HepG2 (cell line): ENCODE measurements at regions not wholly inside any gene's neighbourhood (a gene's known extent, or its start where the extent isn't known, plus 50 kb on each side); places are given as distances from the start of the nearest gene placed in this dataset.

Source experiments
- ATAC-seq: fragments of 200-7000 bp; cut with Tn5 transposase; 3 replicates; pipeline ENCODE4 v1.9.1; 2020; ENCODE audit warnings: mild to moderate bottlenecking, moderate library complexity
- BruUV-seq: library from RNA; stranded (reverse); fragments of 400-500 nt; replicated peaks from 2 replicates; lab custom pipeline; 2021; lab: Mats Ljungman, UMichigan
- CTCF ChIA-PET: fragments of 300-600 bp; formaldehyde crosslinking; extraction: SDS; loops from one replicate; lab custom pipeline; 2021; ENCODE audit warnings: low total read pairs, inconsistent platforms, low intra/inter-chr PET ratio; lab: Yijun Ruan, JAX
- POLR2A ChIA-PET: fragments of 350-600 bp; sonication (Branson Sonifier 250); formaldehyde crosslinking; loops from one replicate; lab custom pipeline; 2020; ENCODE audit warnings: antibody characterized with exemption, inconsistent platforms; lab: Yijun Ruan, JAX
- DNase-seq: peaks from one replicate; pipeline ENCODE4 v3.0.0-alpha.2; 2015; ENCODE audit warnings: low spot score
- FAIRE-seq: peaks from 3 replicates; lab custom pipeline; 2011; peaks lifted over from hg19 to GRCh38; lab: Jason Lieb, UNC
- H2AFZ ChIP-seq: one replicate; pipeline ENCODE4 v1.6.1; 2011; ENCODE audit warnings: low read length, inconsistent platforms
- H3K27ac ChIP-seq: fragments of 300-600 bp; 3 replicates; pipeline ENCODE4 v1.8.0; 2011; ENCODE audit warnings: mixed run types, mild to moderate bottlenecking, mixed read lengths, low read length, inconsistent platforms; ENCODE audit not compliant: insufficient read depth; ENCODE audit errors: extremely low read length
- H3K27me3 ChIP-seq, 2 experiments: fragments of 200-600 bp in 1 of 2; 2 replicates in 1 of 2; 3 replicates in 1 of 2; pipeline versions ENCODE4 v1.6.0 to v1.8.0; 2011; ENCODE audit warnings: low read length in 2 of 2, mild to moderate bottlenecking in 2 of 2, moderate library complexity in 2 of 2, inconsistent platforms in 1 of 2; ENCODE audit not compliant: insufficient read depth in 2 of 2, control insufficient read depth in 1 of 2
- H3K36me3 ChIP-seq, 2 experiments: fragments of 200-600 bp in 1 of 2; replicated peaks in 1 of 2; 2 replicates in 1 of 2; 3 replicates in 1 of 2; pipeline versions ENCODE4 v1.5.1 to v1.8.0; 2011; ENCODE audit warnings: low read length in 2 of 2, inconsistent platforms in 1 of 2; ENCODE audit not compliant: insufficient read depth in 2 of 2, control insufficient read depth in 1 of 2
- H3K4me1 ChIP-seq: 2 replicates; pipeline ENCODE4 v1.5.1; 2012; ENCODE audit warnings: low read length, inconsistent platforms; ENCODE audit not compliant: insufficient read depth
- H3K4me2 ChIP-seq: 2 replicates; pipeline ENCODE4 v1.6.0; 2011; ENCODE audit warnings: low read depth, low read length, inconsistent platforms
- H3K4me3 ChIP-seq, 3 experiments: fragments of 200-600 bp in 1 of 3; sonication (generic), shearing (Covaris generic) in 1 of 3; replicated peaks in 1 of 3; 2 replicates each; pipeline ENCODE4 v1.5.1; 2011 to 2016; ENCODE audit warnings: low read length in 3 of 3, inconsistent platforms in 2 of 3, low read depth in 2 of 3, mild to moderate bottlenecking in 2 of 3, control low read depth in 1 of 3, mixed read lengths in 1 of 3; ENCODE audit not compliant: insufficient read depth in 1 of 3
- H3K79me2 ChIP-seq: one replicate; pipeline ENCODE4 v1.6.1; 2011; ENCODE audit warnings: low read length, inconsistent platforms; ENCODE audit not compliant: insufficient read depth
- H3K9ac ChIP-seq: 2 replicates; pipeline ENCODE4 v1.6.0; 2011; ENCODE audit warnings: mild to moderate bottlenecking, low read depth, low read length, inconsistent platforms; ENCODE audit not compliant: insufficient read depth
- H3K9me3 ChIP-seq: 2 replicates; pipeline ENCODE4 v1.5.1; 2012; ENCODE audit warnings: mild to moderate bottlenecking, low read length
- H4K20me1 ChIP-seq: 2 replicates; pipeline ENCODE4 v1.6.0; 2011; ENCODE audit warnings: inconsistent platforms, mild to moderate bottlenecking, low read length, moderate library complexity; ENCODE audit not compliant: insufficient read depth
- FOXK1 ChIP-seq: sonication (generic); formaldehyde crosslinking; IDR thresholded peaks from 2 replicates; pipeline ENCODE4 v1.4.0; 2020; ENCODE audit warnings: low read depth, missing genetic modification reagents, borderline replicate concordance
- GTF2F1 ChIP-seq: fragments of 150-350 bp; IDR thresholded peaks from 2 replicates; pipeline ENCODE4 v1.6.1; 2014; ENCODE audit warnings: low read length
- SRSF1 ChIP-seq: fragments of 200-400 bp; formaldehyde crosslinking; optimal IDR thresholded peaks from 2 replicates; pipeline ENCODE3; 2017; ENCODE audit warnings: mild to moderate bottlenecking, low read depth, low read length, moderate library complexity
- TBX2 ChIP-seq: sonication (generic); formaldehyde crosslinking; IDR thresholded peaks from 2 replicates; pipeline ENCODE4 v1.5.0; 2020; ENCODE audit warnings: missing genetic modification reagents, mild to moderate bottlenecking, borderline replicate concordance
- TOPORS ChIP-seq: sonication (generic); formaldehyde crosslinking; IDR thresholded peaks from 2 replicates; pipeline ENCODE4 v1.8.0; 2023; ENCODE audit warnings: mild to moderate bottlenecking, missing genetic modification reagents
- ZC3H13 ChIP-seq: sonication (generic); formaldehyde crosslinking; IDR thresholded peaks from 2 replicates; pipeline ENCODE4 v1.8.1; 2023; ENCODE audit warnings: mild to moderate bottlenecking, missing genetic modification reagents, moderate library complexity
- ZFX ChIP-seq: sonication (generic); formaldehyde crosslinking; IDR thresholded peaks from 2 replicates; pipeline ENCODE4 v1.4.0; 2020; ENCODE audit warnings: mild to moderate bottlenecking, low read depth, missing genetic modification reagents, moderate library complexity
- ZNF180 ChIP-seq: sonication (generic); formaldehyde crosslinking; IDR thresholded peaks from 2 replicates; pipeline ENCODE4 v1.4.0; 2020; ENCODE audit warnings: low read depth, missing genetic modification reagents, borderline replicate concordance
- WGBS: methylation state at CpG from one replicate; pipeline ENCODE4 v1.1.6; 2017; ENCODE audit warnings: low lambda C conversion rate; 5-methylcytosine and 5-hydroxymethylcytosine counted together
- in situ Hi-C: cut with HindIII; loops from 2 replicates; pipeline ENCODE4 v1.10.0; 2017; ENCODE audit warnings: low pct_unique_long_range_greater_than_20kb; ENCODE audit not compliant: extremely low pct_ligation_motif_present
- intact Hi-C: fragments of 100-400 bp; cut with micrococcal nuclease; formaldehyde crosslinking; loops from one replicate; pipeline ENCODE4 v1.10.0; 2022; ENCODE audit not compliant: unreplicated experiment
- TF ChIP-seq, protein P1 (sequence below): sonication (generic); formaldehyde crosslinking; IDR thresholded peaks from 2 replicates; pipeline ENCODE4 v1.5.0; 2020; ENCODE audit warnings: mild to moderate bottlenecking, missing genetic modification reagents
- TF ChIP-seq, protein P2 (sequence below): sonication (generic); formaldehyde crosslinking; IDR thresholded peaks from 2 replicates; pipeline ENCODE4 v1.4.0; 2020; ENCODE audit warnings: missing genetic modification reagents

DNA sequence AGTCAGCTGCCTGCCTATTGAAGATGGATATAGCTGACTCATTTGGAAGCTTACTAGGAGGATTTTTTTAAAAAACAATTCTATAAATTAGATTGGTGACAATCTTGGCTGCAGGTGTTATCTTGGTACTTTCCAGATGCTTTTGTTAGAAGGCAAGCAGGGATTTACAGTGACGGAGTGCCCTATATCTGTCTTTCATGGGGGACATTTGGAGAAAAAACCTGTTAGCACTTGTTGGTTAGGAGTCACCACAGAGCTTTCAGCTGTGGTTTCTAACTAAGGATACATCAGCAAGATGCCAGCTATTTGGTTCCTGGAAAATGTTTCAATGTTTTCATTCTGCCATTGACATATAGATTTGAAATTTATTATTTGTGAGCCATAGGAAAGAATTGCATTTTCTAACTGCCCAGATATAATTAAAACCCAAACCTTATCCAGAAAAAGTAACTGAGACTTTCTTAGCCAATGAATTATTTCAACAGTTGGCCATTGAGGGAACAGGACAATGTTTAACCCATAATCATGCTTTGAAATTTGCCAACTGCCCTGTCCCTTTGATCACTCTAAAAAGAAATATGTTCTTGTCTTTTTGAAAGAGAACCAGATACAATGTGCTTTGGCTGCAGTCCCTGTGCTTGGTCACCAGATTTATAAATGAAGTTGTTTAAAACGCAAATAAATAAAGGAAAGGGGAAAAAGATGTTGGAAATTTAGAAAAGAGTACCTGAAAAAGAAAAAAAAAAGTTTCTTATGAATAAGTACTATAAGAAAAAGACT lies 761.0 kb upstream of the CXADR start:
- no TSS peak for BruUV-seq
- Histone ChIP-seq H2AFZ (no peak overlapping the region), H3K4me2 (no peak overlapping the region), H3K9ac (no peak overlapping the region), H3K4me1 (no peaks in the 10 kb centered on the region)
- FAIRE-seq: no peak
- POLR2A ChIA-PET: no interaction called here
- 18% methylated on average over 2 of the region's 2 CpGs for WGBS
- no peak for TF ChIP-seq TOPORS (CRISPR knock-in tag)
- TF ChIP-seq GTF2F1: no peak
- TF ChIP-seq ZC3H13: no peak
- no peak for TF ChIP-seq TBX2 (CRISPR knock-in tag)
- TF ChIP-seq, protein P1, sequence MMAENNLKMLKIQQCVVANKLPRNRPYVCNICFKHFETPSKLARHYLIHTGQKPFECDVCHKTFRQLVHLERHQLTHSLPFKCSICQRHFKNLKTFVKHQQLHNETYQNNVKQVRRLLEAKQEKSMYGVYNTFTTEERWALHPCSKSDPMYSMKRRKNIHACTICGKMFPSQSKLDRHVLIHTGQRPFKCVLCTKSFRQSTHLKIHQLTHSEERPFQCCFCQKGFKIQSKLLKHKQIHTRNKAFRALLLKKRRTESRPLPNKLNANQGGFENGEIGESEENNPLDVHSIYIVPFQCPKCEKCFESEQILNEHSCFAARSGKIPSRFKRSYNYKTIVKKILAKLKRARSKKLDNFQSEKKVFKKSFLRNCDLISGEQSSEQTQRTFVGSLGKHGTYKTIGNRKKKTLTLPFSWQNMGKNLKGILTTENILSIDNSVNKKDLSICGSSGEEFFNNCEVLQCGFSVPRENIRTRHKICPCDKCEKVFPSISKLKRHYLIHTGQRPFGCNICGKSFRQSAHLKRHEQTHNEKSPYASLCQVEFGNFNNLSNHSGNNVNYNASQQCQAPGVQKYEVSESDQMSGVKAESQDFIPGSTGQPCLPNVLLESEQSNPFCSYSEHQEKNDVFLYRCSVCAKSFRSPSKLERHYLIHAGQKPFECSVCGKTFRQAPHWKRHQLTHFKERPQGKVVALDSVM (CRISPR knock-in tag): no peak
- no peak for TF ChIP-seq SRSF1
- no peak for TF ChIP-seq FOXK1 (CRISPR knock-in tag)
- TF ChIP-seq, protein P2, sequence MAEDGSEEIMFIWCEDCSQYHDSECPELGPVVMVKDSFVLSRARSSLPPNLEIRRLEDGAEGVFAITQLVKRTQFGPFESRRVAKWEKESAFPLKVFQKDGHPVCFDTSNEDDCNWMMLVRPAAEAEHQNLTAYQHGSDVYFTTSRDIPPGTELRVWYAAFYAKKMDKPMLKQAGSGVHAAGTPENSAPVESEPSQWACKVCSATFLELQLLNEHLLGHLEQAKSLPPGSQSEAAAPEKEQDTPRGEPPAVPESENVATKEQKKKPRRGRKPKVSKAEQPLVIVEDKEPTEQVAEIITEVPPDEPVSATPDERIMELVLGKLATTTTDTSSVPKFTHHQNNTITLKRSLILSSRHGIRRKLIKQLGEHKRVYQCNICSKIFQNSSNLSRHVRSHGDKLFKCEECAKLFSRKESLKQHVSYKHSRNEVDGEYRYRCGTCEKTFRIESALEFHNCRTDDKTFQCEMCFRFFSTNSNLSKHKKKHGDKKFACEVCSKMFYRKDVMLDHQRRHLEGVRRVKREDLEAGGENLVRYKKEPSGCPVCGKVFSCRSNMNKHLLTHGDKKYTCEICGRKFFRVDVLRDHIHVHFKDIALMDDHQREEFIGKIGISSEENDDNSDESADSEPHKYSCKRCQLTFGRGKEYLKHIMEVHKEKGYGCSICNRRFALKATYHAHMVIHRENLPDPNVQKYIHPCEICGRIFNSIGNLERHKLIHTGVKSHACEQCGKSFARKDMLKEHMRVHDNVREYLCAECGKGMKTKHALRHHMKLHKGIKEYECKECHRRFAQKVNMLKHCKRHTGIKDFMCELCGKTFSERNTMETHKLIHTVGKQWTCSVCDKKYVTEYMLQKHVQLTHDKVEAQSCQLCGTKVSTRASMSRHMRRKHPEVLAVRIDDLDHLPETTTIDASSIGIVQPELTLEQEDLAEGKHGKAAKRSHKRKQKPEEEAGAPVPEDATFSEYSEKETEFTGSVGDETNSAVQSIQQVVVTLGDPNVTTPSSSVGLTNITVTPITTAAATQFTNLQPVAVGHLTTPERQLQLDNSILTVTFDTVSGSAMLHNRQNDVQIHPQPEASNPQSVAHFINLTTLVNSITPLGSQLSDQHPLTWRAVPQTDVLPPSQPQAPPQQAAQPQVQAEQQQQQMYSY: no peak
- TF ChIP-seq ZNF180 (CRISPR knock-in tag): no peak
- TF ChIP-seq ZFX (CRISPR knock-in tag): no peak
- TF ChIP-seq, all 625 proteins: peak for 0
- Histone ChIP-seq H4K20me1 (no peaks in the 10 kb centered on the region), H3K79me2 (no peaks in the 10 kb centered on the region), H3K36me3 (no peaks in the 10 kb centered on the region), H3K27me3 (no peaks in the 10 kb centered on the region), H3K9me3 (no peaks in the 10 kb centered on the region), H3K27ac (no peak overlapping the region), H3K4me3 (no peak overlapping the region)
- DNase-seq: no peak
- CTCF ChIA-PET: no interaction called here
- no peak for ATAC-seq
- intact Hi-C loops (no loop called here), in situ Hi-C loops (no loop called here)
